Skeletal muscle satellite cell (primary cell): ENCODE measurements at regions not wholly inside any gene's neighbourhood (a gene's known extent, or its start where the extent isn't known, plus 50 kb on each side); places are given as distances from the start of the nearest gene placed in this dataset.
A peak's percentile ranks its signal among the peaks of the same experiment; 100 is the strongest.

Source experiments
- H3K27me3 ChIP-seq: 2 replicates; pipeline ENCODE4 v1.7.0; 2013; ENCODE audit warnings: low read length; ENCODE audit not compliant: control insufficient read depth, insufficient read depth
- H3K36me3 ChIP-seq: 2 replicates; pipeline ENCODE4 v1.7.0; 2013; ENCODE audit warnings: mild to moderate bottlenecking, control low read depth, low read length; ENCODE audit not compliant: insufficient read depth
- H3K4me1 ChIP-seq: 2 replicates; pipeline ENCODE4 v1.7.0; 2013; ENCODE audit warnings: low read length; ENCODE audit not compliant: control insufficient read depth, insufficient read depth
- H3K4me2 ChIP-seq: 2 replicates; pipeline ENCODE4 v1.7.0; 2013; ENCODE audit warnings: mild to moderate bottlenecking, low read length
- H3K4me3 ChIP-seq: 2 replicates; pipeline ENCODE4 v1.7.0; 2013; ENCODE audit warnings: low read length
- H3K9ac ChIP-seq: 2 replicates; pipeline ENCODE4 v1.7.0; 2013; ENCODE audit warnings: mild to moderate bottlenecking, low read depth, low read length, moderate library complexity
- H3K9me3 ChIP-seq: replicated peaks from 2 replicates; pipeline ENCODE4 v1.7.0; 2013; ENCODE audit warnings: mild to moderate bottlenecking, control low read depth, low read length

- H3K27me3 ChIP-seq, result no peaks in the 10 kb centered on the region
- no peaks in the 10 kb centered on the region for H3K9me3 ChIP-seq
- no peak overlapping the region for H3K4me2 ChIP-seq
- H3K4me1 ChIP-seq, result peaks cover 34% of the 10 kb centered on the region
- H3K4me3 ChIP-seq, result no peak overlapping the region
- no peaks in the 10 kb centered on the region for H3K36me3 ChIP-seq
- no peak overlapping the region for H3K9ac ChIP-seq
Observed at GRCh38 chr2:19137433-19137832, 221.0 kb downstream of the OSR1 start.

- H3K27me3 ChIP-seq, result no peaks in the 10 kb centered on the region
- no peak overlapping the region for H3K4me2 ChIP-seq
- H3K4me1 ChIP-seq, result peaks cover 22% of the 10 kb centered on the region
- no peak overlapping the region for H3K4me3 ChIP-seq
- no peaks in the 10 kb centered on the region for H3K9me3 ChIP-seq
- no peak overlapping the region for H3K9ac ChIP-seq
- no peaks in the 10 kb centered on the region for H3K36me3 ChIP-seq
Observed at GRCh38 chr2:19132967-19133366, 225.5 kb downstream of the OSR1 start.

DNA sequence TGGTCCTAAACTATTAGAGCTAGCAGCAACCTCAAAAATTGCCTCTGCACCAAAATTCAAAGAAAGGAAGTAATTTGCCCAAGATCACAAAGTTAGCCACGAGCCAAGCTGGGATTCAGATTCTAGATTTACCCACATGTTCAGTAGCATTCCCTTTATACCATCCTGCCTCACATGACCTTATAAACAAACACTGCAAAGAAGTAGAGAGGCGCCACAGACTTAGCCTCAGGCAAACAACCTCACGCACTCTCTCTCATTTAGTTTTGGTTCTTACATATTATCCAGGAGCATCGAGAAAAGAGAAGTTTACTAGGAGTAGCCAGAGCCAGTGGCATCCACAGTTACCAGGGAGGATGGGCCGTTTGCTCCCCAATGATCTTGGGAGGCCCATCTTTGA, 226.6 kb downstream of the OSR1 start:
- Histone ChIP-seq H3K4me1 (peaks cover 16% of the 10 kb centered on the region), H3K4me3 (no peak overlapping the region), H3K4me2 (no peak overlapping the region), H3K27me3 (no peaks in the 10 kb centered on the region), H3K9ac (no peak overlapping the region), H3K36me3 (no peaks in the 10 kb centered on the region), H3K9me3 (no peaks in the 10 kb centered on the region)

DNA sequence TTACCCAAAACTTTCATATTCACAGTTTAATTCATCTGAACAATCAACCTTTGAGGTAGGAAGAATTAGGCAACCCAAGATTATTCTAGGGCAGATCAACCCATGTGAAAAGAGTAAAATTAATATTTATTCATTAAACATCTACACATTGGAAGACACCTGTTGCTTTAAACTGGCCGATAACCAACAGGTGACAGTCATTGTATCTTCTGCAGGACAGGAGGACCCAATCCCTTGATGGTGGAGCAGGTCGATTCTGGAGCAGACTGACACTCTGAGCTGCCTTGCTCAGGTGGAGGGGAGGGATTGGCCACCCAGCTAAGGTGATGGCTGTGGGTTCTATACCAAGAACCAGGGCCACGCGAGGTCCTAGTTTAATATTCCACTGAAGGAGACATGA, 230.3 kb downstream of the OSR1 start:
- Histone ChIP-seq H3K9ac (no peak overlapping the region), H3K4me2 (no peak overlapping the region)

DNA sequence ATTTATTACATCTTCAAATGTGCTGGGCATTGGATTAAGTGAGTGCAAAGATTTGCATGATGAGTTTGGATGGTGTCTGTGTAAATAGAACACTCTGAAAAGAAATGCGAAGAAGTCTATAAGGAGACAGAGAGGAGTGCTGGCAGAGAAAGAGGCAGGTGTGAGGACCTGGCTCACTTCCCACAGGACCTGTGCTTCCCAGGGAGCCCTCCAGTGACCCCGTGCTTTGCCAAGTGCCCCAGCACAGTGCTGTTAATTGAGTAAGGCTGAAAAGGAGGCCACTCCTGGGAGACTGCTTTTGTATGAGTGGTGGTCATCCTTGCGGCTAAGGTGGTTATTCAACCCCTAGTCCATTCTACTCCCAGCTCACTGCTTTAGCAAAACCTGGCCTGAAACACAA, 230.8 kb downstream of the OSR1 start:
- Histone ChIP-seq H3K4me2 (no peak overlapping the region), H3K36me3 (no peaks in the 10 kb centered on the region), H3K27me3 (no peaks in the 10 kb centered on the region), H3K4me3 (no peak overlapping the region), H3K9ac (no peak overlapping the region), H3K9me3 (no peaks in the 10 kb centered on the region), H3K4me1 (peaks cover 44% of the 10 kb centered on the region)

More for the DNA sequence above, 230.3 kb downstream of the OSR1 start:
- H3K4me3 ChIP-seq, result no peak overlapping the region
- no peaks in the 10 kb centered on the region for H3K9me3 ChIP-seq
- H3K4me1 ChIP-seq, result peaks cover 41% of the 10 kb centered on the region
- no peaks in the 10 kb centered on the region for H3K27me3 ChIP-seq
- H3K36me3 ChIP-seq, result no peaks in the 10 kb centered on the region

DNA sequence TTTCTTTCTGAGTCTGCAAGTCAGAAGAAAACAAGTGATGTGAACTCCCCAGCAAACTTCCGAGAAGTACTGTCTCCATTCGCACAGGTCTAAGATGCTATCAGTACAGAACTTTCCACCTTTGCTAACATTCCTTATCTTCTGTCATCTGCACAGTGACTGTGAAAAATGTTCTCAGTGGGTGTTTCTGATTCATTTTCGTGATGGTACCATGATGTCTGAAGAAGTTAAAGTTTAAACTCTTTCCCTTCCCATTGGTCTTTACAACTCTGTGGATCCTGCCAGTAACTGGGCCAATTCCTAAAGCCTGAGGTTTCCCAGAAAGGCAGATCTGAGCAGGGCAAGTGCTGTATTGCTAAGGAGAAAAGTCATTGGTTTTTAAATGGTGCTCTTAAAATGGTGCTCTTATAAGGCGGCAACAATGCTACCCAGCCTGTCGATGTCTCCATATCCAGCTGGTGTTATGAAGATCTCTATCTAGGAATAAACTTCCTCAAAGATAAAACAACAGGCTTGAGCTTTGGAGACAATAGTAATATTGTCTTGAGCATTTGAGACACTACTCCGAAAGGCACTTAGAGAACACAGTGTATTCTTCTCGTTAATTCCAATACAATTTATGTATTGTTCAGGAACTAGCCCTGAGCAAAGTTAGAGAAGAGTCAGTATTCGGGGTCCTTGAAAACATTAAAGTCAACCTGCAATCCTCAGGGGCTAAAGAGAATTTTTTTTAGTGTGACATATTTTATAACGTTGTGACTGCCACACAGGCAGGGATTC, 232.3 kb downstream of the OSR1 start:
- H3K9me3 ChIP-seq, result no peaks in the 10 kb centered on the region
- H3K27me3 ChIP-seq, result no peaks in the 10 kb centered on the region
- H3K4me2 ChIP-seq, result no peak overlapping the region
- no peaks in the 10 kb centered on the region for H3K36me3 ChIP-seq
- H3K4me3 ChIP-seq, result no peak overlapping the region
- H3K4me1 ChIP-seq, result peaks cover 52% of the 10 kb centered on the region
- no peak overlapping the region for H3K9ac ChIP-seq

- H3K4me2 ChIP-seq, result peak overlapping the region; percentile 38
- peak overlapping the region; percentile 32 for H3K9ac ChIP-seq
- peaks cover 55% of the 10 kb centered on the region for H3K4me1 ChIP-seq
- no peaks in the 10 kb centered on the region for H3K9me3 ChIP-seq
- H3K36me3 ChIP-seq, result no peaks in the 10 kb centered on the region
- H3K27me3 ChIP-seq, result no peaks in the 10 kb centered on the region
- peak overlapping the region; percentile 6 for H3K4me3 ChIP-seq
Observed at GRCh38 chr2:19124135-19124534, 234.3 kb downstream of the OSR1 start.

- Histone ChIP-seq H3K4me2 (peak overlapping the region; percentile 38), H3K9me3 (no peaks in the 10 kb centered on the region), H3K27me3 (no peaks in the 10 kb centered on the region), H3K4me3 (peak overlapping the region; percentile 6), H3K9ac (no peak overlapping the region), H3K4me1 (peaks cover 55% of the 10 kb centered on the region), H3K36me3 (no peaks in the 10 kb centered on the region)
Observed at GRCh38 chr2:19123556-19123955, 234.9 kb downstream of the OSR1 start.

DNA sequence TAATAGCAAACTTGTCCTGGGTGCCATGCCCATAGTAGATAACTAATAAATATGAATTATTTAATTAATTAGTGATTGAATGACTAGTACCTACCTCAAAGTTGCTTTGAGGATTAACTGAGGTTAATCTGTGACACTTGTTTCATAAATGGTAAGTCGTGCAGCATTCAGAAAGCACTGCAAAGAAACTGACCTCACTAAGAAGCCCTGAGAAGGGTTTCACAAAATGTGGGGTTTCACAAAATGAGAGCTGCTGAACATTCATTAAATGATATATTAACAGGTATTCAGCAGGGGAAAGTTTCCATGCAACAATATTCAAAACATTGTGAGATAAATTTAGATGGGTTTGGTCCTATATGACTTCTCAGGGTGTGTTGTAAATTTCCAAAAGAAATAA, 236.2 kb downstream of the OSR1 start:
- Histone ChIP-seq H3K36me3 (no peaks in the 10 kb centered on the region), H3K4me3 (no peak overlapping the region), H3K27me3 (no peaks in the 10 kb centered on the region), H3K9me3 (no peaks in the 10 kb centered on the region), H3K9ac (no peak overlapping the region), H3K4me1 (peaks cover 55% of the 10 kb centered on the region), H3K4me2 (no peak overlapping the region)

- H3K9ac ChIP-seq, result peak overlapping the region; percentile 68
- H3K36me3 ChIP-seq, result no peaks in the 10 kb centered on the region
- H3K4me2 ChIP-seq, result peak overlapping the region; percentile 75
- no peaks in the 10 kb centered on the region for H3K9me3 ChIP-seq
- H3K4me1 ChIP-seq, result peaks cover 55% of the 10 kb centered on the region
- no peaks in the 10 kb centered on the region for H3K27me3 ChIP-seq
- H3K4me3 ChIP-seq, result peak overlapping the region; percentile 51
Observed at GRCh38 chr2:19120941-19121750, 237.3 kb downstream of the OSR1 start.

DNA sequence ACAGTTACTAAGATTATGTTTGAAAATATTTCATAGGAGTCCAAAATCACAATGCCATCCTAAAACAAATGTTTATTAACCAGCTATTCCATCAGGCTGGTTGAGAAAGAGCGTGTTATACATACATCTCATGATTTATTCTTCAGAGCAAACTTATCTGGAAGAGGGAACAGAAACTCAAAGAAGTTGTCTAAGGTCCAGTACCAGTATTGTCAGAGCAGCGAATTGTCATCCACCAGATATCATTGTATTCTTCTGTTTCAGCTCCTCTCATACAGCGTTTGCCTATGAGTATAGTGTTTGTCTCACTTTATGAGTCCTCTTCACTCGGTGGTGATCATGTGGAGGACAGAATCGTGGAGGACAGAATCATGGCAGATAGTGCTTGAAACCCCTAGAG, 238.2 kb downstream of the OSR1 start:
- Histone ChIP-seq H3K9me3 (no peaks in the 10 kb centered on the region), H3K4me2 (no peak overlapping the region), H3K36me3 (no peaks in the 10 kb centered on the region), H3K4me3 (no peak overlapping the region), H3K9ac (no peak overlapping the region), H3K4me1 (peaks cover 49% of the 10 kb centered on the region), H3K27me3 (no peaks in the 10 kb centered on the region)
